ENCODE measurements at regions not wholly inside any gene's neighbourhood (a gene's known extent, or its start where the extent isn't known, plus 50 kb on each side); places are given as distances from the start of the nearest gene placed in this dataset.

DNA sequence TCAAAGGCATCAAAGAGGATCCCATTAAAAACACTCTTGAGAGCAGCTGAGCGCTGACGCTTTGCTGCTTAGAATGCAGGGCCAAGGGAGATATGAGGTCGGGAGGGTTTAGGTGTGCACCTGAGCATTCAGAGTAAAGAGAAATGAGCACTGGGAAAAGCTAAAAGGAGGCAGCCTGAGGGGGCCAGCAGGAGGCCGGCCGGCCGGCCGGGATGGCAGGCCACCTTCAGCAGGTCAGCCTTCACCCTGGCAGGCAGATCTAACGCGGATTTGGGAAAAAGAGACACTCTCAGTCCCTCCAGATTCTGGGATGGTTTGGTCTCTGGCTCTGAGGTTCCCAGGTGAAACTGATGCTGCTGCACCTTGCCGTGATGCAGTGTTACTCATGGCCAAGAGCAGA is 393.5 kb downstream of the TRIML1 start:
- DNase-seq (ENCODE audit: low spot score) = no peak
- in situ Hi-C loops (cut with MboI; ENCODE audit: low pct_unique_long_range_greater_than_20kb, low sequenced_read_pairs, unreplicated experiment) = no loop called here
- TF ChIP-seq, protein P1, sequence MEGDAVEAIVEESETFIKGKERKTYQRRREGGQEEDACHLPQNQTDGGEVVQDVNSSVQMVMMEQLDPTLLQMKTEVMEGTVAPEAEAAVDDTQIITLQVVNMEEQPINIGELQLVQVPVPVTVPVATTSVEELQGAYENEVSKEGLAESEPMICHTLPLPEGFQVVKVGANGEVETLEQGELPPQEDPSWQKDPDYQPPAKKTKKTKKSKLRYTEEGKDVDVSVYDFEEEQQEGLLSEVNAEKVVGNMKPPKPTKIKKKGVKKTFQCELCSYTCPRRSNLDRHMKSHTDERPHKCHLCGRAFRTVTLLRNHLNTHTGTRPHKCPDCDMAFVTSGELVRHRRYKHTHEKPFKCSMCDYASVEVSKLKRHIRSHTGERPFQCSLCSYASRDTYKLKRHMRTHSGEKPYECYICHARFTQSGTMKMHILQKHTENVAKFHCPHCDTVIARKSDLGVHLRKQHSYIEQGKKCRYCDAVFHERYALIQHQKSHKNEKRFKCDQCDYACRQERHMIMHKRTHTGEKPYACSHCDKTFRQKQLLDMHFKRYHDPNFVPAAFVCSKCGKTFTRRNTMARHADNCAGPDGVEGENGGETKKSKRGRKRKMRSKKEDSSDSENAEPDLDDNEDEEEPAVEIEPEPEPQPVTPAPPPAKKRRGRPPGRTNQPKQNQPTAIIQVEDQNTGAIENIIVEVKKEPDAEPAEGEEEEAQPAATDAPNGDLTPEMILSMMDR (IDR thresholded peaks at IDR 0.05; ENCODE audit: extremely low read depth, insufficient read depth, missing control alignments) = no peak

DNA sequence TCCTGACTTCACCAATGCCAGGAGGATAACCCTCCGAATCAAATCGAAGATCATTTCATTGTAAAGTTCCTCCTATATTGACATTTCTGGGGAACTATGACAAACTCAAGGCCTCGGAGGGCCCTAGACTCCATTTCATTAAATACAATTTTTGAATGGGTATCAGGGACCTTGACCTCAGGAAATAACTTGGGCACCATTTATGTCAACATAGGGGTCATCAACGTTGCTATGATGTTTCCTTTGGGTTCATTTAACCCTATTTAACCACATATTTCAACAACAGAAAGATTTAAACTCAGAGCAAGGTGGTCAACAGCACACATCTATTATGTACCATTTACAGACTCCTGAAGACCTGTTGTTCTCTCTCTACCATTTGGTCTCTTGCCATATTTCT is 395.1 kb downstream of the TRIML1 start:
- in situ Hi-C loops (cut with MboI; ENCODE audit: low pct_unique_long_range_greater_than_20kb, low sequenced_read_pairs, unreplicated experiment) = no loop called here
- no peak for DNase-seq (ENCODE audit: low spot score)
- TF ChIP-seq, protein P1 (IDR thresholded peaks at IDR 0.05; ENCODE audit: extremely low read depth, insufficient read depth, missing control alignments) = no peak

DNA sequence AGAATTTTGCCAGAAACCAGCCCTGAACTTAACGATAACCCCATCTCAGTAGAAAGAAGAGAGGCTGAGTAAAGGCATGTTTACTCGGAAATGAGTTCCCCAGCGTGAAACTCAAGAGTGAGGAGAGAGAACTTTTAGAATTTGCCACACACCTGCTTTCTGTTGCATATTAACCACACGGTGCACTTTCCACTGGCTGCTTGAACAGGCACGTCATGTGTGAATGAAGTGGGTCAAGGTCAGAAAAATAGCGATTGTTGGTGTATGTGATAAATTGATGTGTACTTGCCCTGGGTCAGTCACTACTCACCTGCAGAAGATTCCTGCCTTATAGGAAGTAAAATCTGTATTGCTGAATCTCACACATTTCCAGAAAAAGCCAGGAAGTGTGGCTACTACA is 395.7 kb downstream of the TRIML1 start:
- DNase-seq (ENCODE audit: low spot score) = no peak
- TF ChIP-seq, protein P1 (IDR thresholded peaks at IDR 0.05; ENCODE audit: extremely low read depth, insufficient read depth, missing control alignments) = no peak
- in situ Hi-C loops (cut with MboI; ENCODE audit: low pct_unique_long_range_greater_than_20kb, low sequenced_read_pairs, unreplicated experiment) = no loop called here

DNA sequence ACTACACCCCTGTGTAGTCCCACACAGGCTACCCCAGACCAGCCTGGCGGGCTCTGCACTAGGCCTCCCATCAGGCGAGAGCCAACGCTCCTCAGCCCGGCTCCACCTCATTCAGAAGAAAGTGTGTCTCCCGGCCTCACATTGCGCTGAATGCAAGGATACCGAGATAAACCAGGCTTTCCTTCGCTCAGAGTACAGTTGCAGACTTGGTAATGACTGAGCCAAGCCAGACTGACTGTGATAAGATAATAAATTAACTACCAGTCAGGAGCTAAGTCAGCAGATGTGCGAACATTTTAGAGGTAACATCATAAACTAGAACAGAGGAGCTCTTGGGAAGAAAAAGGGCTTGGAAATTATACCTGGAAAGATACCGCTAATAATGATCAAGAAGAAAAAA is 397.6 kb downstream of the TRIML1 start:
- in situ Hi-C loops (cut with MboI; ENCODE audit: low pct_unique_long_range_greater_than_20kb, low sequenced_read_pairs, unreplicated experiment) = no loop called here
- no peak for DNase-seq (ENCODE audit: low spot score)
- TF ChIP-seq, protein P1 (IDR thresholded peaks at IDR 0.05; ENCODE audit: extremely low read depth, insufficient read depth, missing control alignments) = no peak

DNA sequence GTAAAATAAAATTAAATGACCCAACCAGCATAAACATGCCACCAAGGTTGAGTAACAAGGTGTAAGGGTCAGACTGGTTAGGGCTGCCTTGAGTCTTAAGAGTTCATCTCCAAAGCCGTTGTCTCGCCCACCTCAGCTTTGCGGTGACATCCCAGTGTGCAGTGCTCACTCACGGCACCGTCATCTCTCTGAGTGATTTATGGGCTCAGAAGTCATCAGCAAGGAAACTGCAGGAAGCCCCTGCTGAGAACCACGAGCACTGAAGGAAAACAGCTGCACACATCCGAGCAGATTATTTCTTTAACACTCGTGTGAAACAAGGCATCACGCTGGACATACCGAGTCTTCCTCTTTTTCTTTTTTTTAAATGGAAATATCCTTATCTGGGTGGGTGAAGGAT is 411.1 kb downstream of the TRIML1 start:
- TF ChIP-seq, protein P1 (IDR thresholded peaks at IDR 0.05; ENCODE audit: extremely low read depth, insufficient read depth, missing control alignments) = no peak
- no peak for DNase-seq (ENCODE audit: low spot score)
- in situ Hi-C loops (cut with MboI; ENCODE audit: low pct_unique_long_range_greater_than_20kb, low sequenced_read_pairs, unreplicated experiment) = no loop called here

DNA sequence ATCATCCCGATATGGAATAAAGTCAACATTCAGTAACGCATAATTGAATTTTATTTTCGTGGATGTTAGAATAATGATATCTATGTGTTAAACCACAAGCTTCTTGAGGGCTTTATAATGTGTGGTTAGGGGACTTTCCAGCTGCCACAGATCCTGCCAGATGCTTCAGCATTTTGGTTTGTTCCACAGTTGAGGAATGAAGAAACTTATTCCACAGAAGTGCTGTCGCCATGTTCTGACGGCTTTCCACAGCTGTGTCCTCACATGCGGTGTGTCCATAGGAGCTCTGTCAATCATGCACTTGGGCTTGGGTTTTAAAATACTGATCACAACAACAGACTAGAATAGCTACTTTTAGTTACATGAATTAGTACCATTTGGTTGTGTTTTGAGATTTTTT is 411.9 kb downstream of the TRIML1 start:
- in situ Hi-C loops (cut with MboI; ENCODE audit: low pct_unique_long_range_greater_than_20kb, low sequenced_read_pairs, unreplicated experiment) = no loop called here
- DNase-seq (ENCODE audit: low spot score) = no peak
- TF ChIP-seq, protein P1 (IDR thresholded peaks at IDR 0.05; ENCODE audit: extremely low read depth, insufficient read depth, missing control alignments) = no peak

DNA sequence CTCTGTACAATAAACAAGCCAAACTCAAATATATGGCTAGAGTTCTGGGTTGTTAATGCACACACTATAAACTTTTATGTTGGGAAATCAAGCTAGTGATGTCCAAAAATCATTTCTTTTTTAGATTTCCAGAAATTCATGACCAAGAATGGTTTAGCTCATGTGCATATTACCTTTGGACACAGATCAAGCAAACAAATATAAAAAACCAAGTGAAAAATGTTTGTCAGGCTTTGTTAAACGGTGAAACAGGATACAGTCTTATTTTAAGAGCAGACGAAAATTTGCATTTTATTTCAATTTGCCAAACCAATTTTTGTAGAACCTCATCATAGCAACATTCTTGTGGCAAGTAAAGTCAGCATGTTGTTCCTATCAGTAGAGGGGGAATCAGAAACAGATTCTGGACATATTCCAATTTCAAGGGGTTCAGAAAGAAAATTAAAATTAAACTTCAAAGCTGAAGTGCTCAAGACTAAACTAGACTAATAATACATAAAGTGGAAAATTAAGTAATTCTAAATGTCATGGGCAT is 413.6 kb downstream of the TRIML1 start:
- in situ Hi-C loops (cut with MboI; ENCODE audit: low pct_unique_long_range_greater_than_20kb, low sequenced_read_pairs, unreplicated experiment) = no loop called here
- no peak for DNase-seq (ENCODE audit: low spot score)
- TF ChIP-seq, protein P1 (IDR thresholded peaks at IDR 0.05; ENCODE audit: extremely low read depth, insufficient read depth, missing control alignments) = no peak
